ENCODE measurements at regions not wholly inside any gene's neighbourhood (a gene's known extent, or its start where the extent isn't known, plus 50 kb on each side); places are given as distances from the start of the nearest gene placed in this dataset.

GRCh38 chr2:117071556-117072102 lies 742.9 kb upstream of the DDX18 start:
- TF ChIP-seq CTCF (IDR thresholded peaks at IDR 0.05; ENCODE audit: insufficient read depth, low read depth, low read length) = no peak
- no peak overlapping the region for H3K4me3 ChIP-seq (ENCODE audit: low read depth, low read length)
- DNase-seq (ENCODE audit: low read depth) = no peak

GRCh38 chr2:117074756-117075155 lies 739.7 kb upstream of the DDX18 start:
- DNase-seq (ENCODE audit: low read depth) = no peak
- TF ChIP-seq CTCF (IDR thresholded peaks at IDR 0.05; ENCODE audit: insufficient read depth, low read depth, low read length) = no peak
- H3K4me3 ChIP-seq (ENCODE audit: low read depth, low read length) = no peak overlapping the region

GRCh38 chr2:117085256-117085655 lies 729.2 kb upstream of the DDX18 start:
- no peak for TF ChIP-seq CTCF (IDR thresholded peaks at IDR 0.05; ENCODE audit: insufficient read depth, low read depth, low read length)
- no peak overlapping the region for H3K4me3 ChIP-seq (ENCODE audit: low read depth, low read length)
- no peak for DNase-seq (ENCODE audit: low read depth)

- no peak for DNase-seq (ENCODE audit: low read depth)
- TF ChIP-seq CTCF (IDR thresholded peaks at IDR 0.05; ENCODE audit: insufficient read depth, low read depth, low read length) = no peak
- H3K4me3 ChIP-seq (ENCODE audit: low read depth, low read length) = no peak overlapping the region
These were observed 728.8 kb upstream of the DDX18 start for GRCh38 chr2:117085737-117086136.

- no peak overlapping the region for H3K4me3 ChIP-seq (ENCODE audit: low read depth, low read length)
- no peak for TF ChIP-seq CTCF (IDR thresholded peaks at IDR 0.05; ENCODE audit: insufficient read depth, low read depth, low read length)
- DNase-seq (ENCODE audit: low read depth) = no peak
These were observed 728.1 kb upstream of the DDX18 start for GRCh38 chr2:117086174-117086942.

- no peak overlapping the region for H3K4me3 ChIP-seq (ENCODE audit: low read depth, low read length)
- no peak for DNase-seq (ENCODE audit: low read depth)
- no peak for TF ChIP-seq CTCF (IDR thresholded peaks at IDR 0.05; ENCODE audit: insufficient read depth, low read depth, low read length)
These were observed 727.6 kb upstream of the DDX18 start for GRCh38 chr2:117086943-117087250.
